Loucy (cell line): ENCODE measurements at regions not wholly inside any gene's neighbourhood (a gene's known extent, or its start where the extent isn't known, plus 50 kb on each side); places are given as distances from the start of the nearest gene placed in this dataset.
A peak's percentile ranks its signal among the peaks of the same experiment; 100 is the strongest.

Source experiments
- H2AFZ ChIP-seq: fragments of 200-600 bp; sonication (generic); 2 replicates; pipeline ENCODE4 v1.6.0; 2016; ENCODE audit warnings: antibody characterized with exemption, mild to moderate bottlenecking, low read length, moderate library complexity
- H3F3A ChIP-seq: fragments of 200-600 bp; 2 replicates; pipeline ENCODE4 v1.6.0; 2016; ENCODE audit warnings: antibody characterized with exemption, low read depth, mild to moderate bottlenecking
- H3K27me3 ChIP-seq: fragments of 200-600 bp; sonication (generic); 2 replicates; pipeline ENCODE4 v1.6.1; 2014; ENCODE audit warnings: low read length, mild to moderate bottlenecking; ENCODE audit not compliant: insufficient read depth, poor library complexity, severe bottlenecking
- H3K36me3 ChIP-seq: fragments of 200-600 bp; sonication (generic); 2 replicates; pipeline ENCODE4 v1.6.1; 2016; ENCODE audit warnings: low read length; ENCODE audit not compliant: insufficient read depth
- H3K4me1 ChIP-seq: fragments of 200-600 bp; sonication (generic); 2 replicates; pipeline ENCODE4 v1.5.1; 2014; ENCODE audit warnings: low read length, mild to moderate bottlenecking; ENCODE audit not compliant: insufficient read depth, poor library complexity, severe bottlenecking
- H3K4me2 ChIP-seq: fragments of 200-600 bp; sonication (generic); 2 replicates; pipeline ENCODE4 v1.6.0; 2014; ENCODE audit warnings: antibody characterized with exemption, low read length, low read depth, mild to moderate bottlenecking; ENCODE audit not compliant: poor library complexity, severe bottlenecking
- H3K4me3 ChIP-seq: fragments of 200-600 bp; sonication (generic); 2 replicates; pipeline ENCODE4 v1.5.1; 2014; ENCODE audit warnings: low read length, mild to moderate bottlenecking, mixed read lengths; ENCODE audit not compliant: poor library complexity, severe bottlenecking
- H3K79me2 ChIP-seq: fragments of 200-600 bp; sonication (generic); 2 replicates; pipeline ENCODE4 v1.6.1; 2014; ENCODE audit warnings: low read length; ENCODE audit not compliant: insufficient read depth
- H3K9ac ChIP-seq: fragments of 200-600 bp; sonication (generic); 2 replicates; pipeline ENCODE4 v1.6.0; 2014; ENCODE audit warnings: mild to moderate bottlenecking, low read depth, low read length, moderate library complexity; ENCODE audit not compliant: poor library complexity, severe bottlenecking
- H3K9me2 ChIP-seq: fragments of 200-600 bp; sonication (generic); replicated peaks from 2 replicates; pipeline ENCODE4 v1.6.1; 2016; ENCODE audit warnings: low read depth, low read length, mixed read lengths
- H3K9me3 ChIP-seq: fragments of 200-600 bp; sonication (generic); 2 replicates; pipeline ENCODE4 v1.6.1; 2014; ENCODE audit warnings: mild to moderate bottlenecking, antibody characterized with exemption, low read length, low read depth; ENCODE audit not compliant: insufficient read depth
- H4K20me1 ChIP-seq: fragments of 200-600 bp; sonication (generic); 2 replicates; pipeline ENCODE4 v1.6.0; 2014; ENCODE audit warnings: antibody characterized with exemption, low read length, mild to moderate bottlenecking; ENCODE audit not compliant: insufficient read depth, poor library complexity, severe bottlenecking
- CTCF ChIP-seq: fragments of 200-600 bp; sonication (generic); conservative IDR thresholded peaks from 2 replicates; pipeline ENCODE4 v1.5.1; 2014; ENCODE audit warnings: mild to moderate bottlenecking, antibody characterized with exemption, low read length
- EZH2phosphoT487 ChIP-seq: fragments of 200-600 bp; IDR thresholded peaks from 2 replicates; pipeline ENCODE4 v1.6.1; 2018; ENCODE audit warnings: antibody characterized with exemption, mild to moderate bottlenecking, moderate library complexity, borderline replicate concordance

DNA sequence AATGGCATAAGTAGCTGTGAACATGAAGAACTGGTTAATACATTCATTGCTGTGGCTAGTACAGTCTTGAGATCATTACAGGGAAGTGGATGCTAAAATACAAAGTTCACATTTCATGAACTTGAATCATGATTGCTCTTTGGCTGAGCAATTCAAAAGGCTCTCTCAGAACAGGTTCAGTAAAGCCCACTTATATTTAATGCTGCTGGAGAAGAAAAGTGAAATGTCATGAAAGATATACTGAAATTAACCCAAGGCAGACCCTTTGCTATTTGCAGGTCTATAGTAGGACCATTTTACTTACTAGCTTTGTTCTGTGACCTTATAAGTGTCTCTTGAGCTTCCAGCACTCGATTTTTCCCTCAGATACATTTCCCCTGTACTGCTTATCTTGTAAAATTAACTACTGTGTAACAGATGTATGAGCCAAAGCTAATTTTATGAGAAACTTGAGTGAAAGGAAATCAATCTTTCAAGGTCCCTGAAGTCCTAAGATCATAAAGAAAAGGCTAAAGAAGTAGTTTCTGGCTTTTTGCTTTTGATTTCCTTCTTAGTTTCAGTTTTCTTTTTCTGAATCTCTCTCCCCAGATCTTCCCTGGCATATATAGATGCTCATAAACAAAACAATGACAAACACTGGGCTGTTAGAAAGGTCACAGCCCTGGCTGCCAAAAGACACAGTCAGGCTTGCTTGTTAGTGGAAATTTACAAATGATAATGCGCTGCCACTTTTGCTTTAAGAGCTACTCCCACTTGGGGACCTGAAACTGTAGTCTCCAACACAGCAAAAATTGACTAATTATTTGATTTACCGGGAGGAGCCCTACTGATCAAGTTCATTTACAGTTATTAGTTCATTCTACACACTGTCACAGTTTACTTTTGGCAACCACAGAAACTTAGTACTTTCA lies 132.7 kb upstream of the XPO1 start:
- H3K4me3 ChIP-seq, result peak overlapping the region; percentile 63
- peak overlapping the region; percentile 73 for H2AFZ ChIP-seq
- H3K27me3 ChIP-seq, result no peaks in the 10 kb centered on the region
- peak overlapping the region; percentile 23 for H3K9ac ChIP-seq
- peaks cover 9% of the 10 kb centered on the region for H3K4me1 ChIP-seq
- H3K36me3 ChIP-seq, result no peaks in the 10 kb centered on the region
- peak overlapping the region; percentile 60 for H3K4me2 ChIP-seq
- no peaks in the 10 kb centered on the region for H3K9me2 ChIP-seq
- no peaks in the 10 kb centered on the region for H3F3A ChIP-seq
- H3K79me2 ChIP-seq, result no peaks in the 10 kb centered on the region
- H3K9me3 ChIP-seq, result peaks cover 11% of the 10 kb centered on the region; the same call in 1 of the 2 replicates
- no peaks in the 10 kb centered on the region for H4K20me1 ChIP-seq
- no peak for TF ChIP-seq EZH2phosphoT487

GRCh38 chr2:61664190-61664589 lies 126.0 kb upstream of the XPO1 start:
- TF ChIP-seq CTCF (no peak), EZH2phosphoT487 (no peak)
- no peaks in the 10 kb centered on the region for H3K27me3 ChIP-seq
- no peaks in the 10 kb centered on the region for H4K20me1 ChIP-seq

DNA sequence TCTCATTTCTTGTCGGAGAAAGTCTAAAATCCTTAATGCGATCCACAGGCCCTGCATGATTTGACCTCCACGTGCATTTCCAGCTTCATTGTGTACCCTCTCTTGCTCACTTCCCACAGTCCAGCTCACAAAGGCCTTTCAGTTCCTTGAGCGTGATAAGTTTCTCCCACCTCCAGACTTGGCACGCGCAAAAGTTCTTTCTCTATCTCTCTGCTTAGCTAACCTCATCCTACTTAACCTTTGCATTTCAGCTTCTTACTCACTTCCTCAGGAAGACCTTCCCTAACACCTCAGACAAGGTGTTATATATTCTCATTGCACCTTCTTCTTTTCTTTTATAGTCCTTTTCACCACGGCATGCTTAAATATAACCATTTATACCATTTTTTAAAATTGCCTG lies 124.8 kb upstream of the XPO1 start:
- H3K4me3 ChIP-seq, result no peak overlapping the region
- no peaks in the 10 kb centered on the region for H3F3A ChIP-seq
- no peak overlapping the region for H2AFZ ChIP-seq
- no peak overlapping the region for H3K9ac ChIP-seq
- no peaks in the 10 kb centered on the region for H3K9me2 ChIP-seq
- H3K4me2 ChIP-seq, result no peak overlapping the region
- no peaks in the 10 kb centered on the region for H4K20me1 ChIP-seq
- no peaks in the 10 kb centered on the region for H3K9me3 ChIP-seq
- no peaks in the 10 kb centered on the region for H3K4me1 ChIP-seq
- no peak for TF ChIP-seq EZH2phosphoT487
- no peak for TF ChIP-seq CTCF
- H3K27me3 ChIP-seq, result no peaks in the 10 kb centered on the region
- no peaks in the 10 kb centered on the region for H3K79me2 ChIP-seq
- no peaks in the 10 kb centered on the region for H3K36me3 ChIP-seq

More at GRCh38 chr2:61664190-61664589, 126.0 kb upstream of the XPO1 start:
- Histone ChIP-seq H3F3A (no peaks in the 10 kb centered on the region), H3K4me1 (no peaks in the 10 kb centered on the region), H3K9me3 (no peaks in the 10 kb centered on the region), H3K9ac (no peak overlapping the region), H3K36me3 (no peaks in the 10 kb centered on the region), H3K9me2 (no peaks in the 10 kb centered on the region), H3K79me2 (no peaks in the 10 kb centered on the region), H3K4me2 (no peak overlapping the region), H2AFZ (no peak overlapping the region), H3K4me3 (no peak overlapping the region)
